T-helper 1 cell (primary cell): ENCODE measurements at regions not wholly inside any gene's neighbourhood (a gene's known extent, or its start where the extent isn't known, plus 50 kb on each side); places are given as distances from the start of the nearest gene placed in this dataset.
"Not testable (repeated sequence)": the region's sequence is repeated elsewhere in the genome, so short reads cannot be mapped to it uniquely, and the experiment has no call there.

Source experiments
- DNase-seq, 5 donors: peaks; one replicate each; pipeline ENCODE4 v3.0.0-alpha.2; 2012 to 2020

DNA sequence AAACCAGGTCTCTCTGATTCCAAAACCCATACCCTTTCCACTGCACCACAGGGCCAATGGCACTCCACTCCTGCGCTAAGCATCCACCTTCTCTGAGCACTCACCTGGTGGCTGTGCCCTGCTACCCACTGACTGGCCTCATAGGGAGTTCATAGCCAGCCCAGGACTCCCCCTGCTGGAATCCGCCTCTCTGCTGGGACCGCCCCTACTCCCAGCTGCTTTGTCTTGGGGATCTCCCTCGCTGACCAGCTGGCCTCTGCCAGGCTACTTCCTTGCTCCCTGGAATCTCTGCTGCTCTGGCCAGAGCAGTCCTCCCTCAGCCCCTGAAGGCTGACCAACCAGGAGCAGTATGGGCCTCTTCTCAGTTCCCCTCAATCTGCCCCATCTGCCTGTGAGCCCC is 129.7 kb downstream of the FAXC start:
- no peak for DNase-seq

DNA sequence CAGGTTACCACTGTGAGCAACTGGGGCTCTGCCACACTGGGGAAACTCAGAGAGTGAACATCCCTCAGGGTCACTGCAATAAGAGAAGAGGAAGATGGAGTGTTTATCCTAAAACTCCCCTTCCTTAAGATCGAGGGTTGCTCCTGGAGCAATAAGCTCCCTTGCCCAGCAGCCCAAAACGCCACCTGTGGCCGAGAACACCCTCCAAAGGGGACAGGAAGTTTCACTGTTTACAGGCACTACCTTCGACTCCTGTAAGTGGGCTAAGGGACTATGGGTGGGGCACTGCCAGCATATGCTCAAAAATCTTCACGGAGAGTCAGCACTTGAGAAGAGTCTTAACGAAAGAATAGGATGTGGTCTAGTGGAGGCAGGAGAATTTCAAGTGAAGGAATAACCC is 132.5 kb downstream of the FAXC start:
- DNase-seq, result no peak

- no peak for DNase-seq
Observed at GRCh38 chr6:99195986-99196655, 153.4 kb downstream of the FAXC start.

DNA sequence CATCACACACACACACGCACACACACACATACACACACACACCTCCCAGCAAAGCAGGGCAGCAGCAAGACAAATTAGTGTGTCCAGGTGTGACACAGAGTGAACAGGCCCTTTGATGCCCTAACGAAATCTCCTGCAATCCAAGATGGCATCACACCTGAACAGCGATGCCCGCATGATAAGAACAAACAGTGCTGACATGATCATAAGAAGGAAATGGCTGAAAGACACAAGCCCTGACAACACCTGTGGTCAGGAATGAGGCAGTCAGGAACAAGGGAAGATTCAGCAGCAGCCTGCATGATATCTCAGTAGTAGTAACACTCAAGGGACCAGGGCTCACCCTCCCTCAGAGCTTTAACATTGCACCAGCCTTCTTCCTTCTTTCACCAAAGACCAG is 156.9 kb downstream of the FAXC start:
- no peak for DNase-seq

DNA sequence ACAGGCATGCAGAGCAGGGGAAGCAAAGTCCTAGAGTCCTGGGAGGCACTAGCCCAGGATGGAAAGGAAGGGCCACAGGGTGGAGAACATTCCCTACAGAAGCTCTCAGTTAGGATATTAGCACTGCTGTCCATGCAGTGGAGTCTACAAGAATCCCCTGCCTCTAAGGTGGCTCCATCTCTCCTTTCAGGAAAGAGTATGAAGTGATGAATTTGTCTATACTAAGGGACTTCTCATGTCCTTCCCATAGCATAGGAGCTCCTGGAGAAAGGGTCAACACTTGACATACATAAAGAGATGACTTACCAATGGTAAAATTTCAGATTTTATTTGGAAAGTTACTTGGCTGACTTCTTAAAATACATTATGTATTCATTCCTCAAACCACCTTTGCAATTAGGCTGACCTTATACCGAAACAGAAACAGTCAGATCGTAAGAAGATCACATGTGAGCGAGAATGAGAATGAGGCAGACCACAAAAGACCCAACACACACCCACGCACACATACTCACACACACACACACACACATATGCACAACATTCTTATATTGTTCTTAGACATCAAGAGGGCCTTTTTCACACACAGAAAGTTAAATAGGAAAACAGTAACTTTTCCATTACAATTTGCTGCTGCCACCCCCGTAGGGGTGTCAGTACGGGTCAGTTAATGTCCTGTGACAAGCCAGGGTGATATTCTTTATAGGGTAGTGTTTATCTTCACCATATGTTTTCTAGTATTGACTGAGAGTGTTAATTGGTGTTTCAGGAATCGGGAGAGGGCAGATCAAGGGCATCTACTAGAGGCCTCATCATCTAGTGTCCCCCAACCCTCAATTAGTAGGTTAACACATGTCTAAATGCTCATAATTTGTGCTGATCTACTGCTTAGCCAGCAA is 159.4 kb downstream of the FAXC start:
- DNase-seq, result peak in 1 of 5 donors; percentile 33

- no peak for DNase-seq
Observed at GRCh38 chr6:99187429-99187828, 162.0 kb downstream of the FAXC start.

- DNase-seq, result no peak
Observed at GRCh38 chr6:99186417-99186816, 163.1 kb downstream of the FAXC start.

DNA sequence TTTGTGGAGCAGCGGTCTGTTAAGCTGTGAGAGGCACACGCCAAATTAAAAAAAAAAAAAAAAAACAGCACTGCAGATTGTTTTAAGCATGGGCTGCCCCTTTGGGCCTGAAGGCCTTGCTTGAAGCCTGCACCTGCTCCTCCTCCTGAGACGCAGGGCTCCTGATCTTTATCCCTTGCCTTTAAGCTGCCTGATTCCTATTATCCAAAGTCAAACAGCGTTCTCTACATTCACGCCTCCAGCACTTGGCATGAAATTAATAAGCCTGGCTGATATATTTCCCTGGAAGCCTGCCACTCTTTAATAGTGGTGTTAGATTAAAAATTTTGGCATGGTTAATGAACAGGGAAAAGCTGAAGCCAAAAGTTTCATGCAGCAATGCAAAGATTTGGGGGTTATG is 163.9 kb downstream of the FAXC start:
- DNase-seq, result no peak

DNA sequence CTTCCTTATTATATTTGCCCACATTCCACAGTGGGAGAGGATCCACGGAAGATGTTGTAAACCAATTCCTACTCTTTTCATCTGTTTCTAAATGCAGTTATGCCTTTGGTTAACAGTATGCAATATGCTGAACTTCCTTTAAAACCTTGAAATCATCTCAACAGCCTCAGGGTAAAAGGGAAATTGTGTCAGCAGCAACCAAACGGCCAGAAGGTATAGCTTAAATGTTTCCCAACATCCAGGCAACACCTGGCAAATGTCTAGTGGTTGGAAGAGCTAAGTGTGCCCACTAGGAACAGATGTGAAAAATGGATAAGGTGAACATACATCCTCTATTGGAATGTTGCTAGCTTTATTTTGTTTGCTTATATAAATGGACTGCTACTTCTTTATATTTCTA is 164.8 kb downstream of the FAXC start:
- DNase-seq, result no peak

- DNase-seq, result no peak
Observed at GRCh38 chr6:99183066-99183465, 166.4 kb downstream of the FAXC start.

- no peak for DNase-seq
Observed at GRCh38 chr6:99181174-99181573, 168.3 kb downstream of the FAXC start.

- no peak for DNase-seq
Observed at GRCh38 chr6:99178168-99178567, 171.3 kb downstream of the FAXC start.

GRCh38 chr6:99177736-99178135 is 171.7 kb downstream of the FAXC start:
- DNase-seq, result no peak

DNA sequence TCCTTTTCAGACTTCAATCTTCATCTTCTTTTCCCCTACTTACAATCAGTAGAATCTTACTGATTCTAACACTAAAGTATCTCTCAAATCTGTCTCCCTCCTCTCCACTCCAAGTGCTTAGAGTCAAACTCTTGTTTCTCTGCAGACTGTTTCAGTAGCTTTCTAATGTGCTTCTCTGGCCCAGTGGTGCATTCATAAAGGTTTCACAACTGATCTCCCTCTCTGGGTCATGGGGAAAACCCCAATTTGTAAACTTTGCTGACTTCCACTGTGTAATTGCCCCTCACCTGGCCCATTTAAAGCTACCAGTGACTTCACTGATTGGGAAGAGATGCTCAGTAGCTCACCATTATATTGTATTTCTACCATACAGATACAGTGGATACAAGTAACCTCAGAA is 183.6 kb downstream of the FAXC start:
- DNase-seq, result no peak

DNA sequence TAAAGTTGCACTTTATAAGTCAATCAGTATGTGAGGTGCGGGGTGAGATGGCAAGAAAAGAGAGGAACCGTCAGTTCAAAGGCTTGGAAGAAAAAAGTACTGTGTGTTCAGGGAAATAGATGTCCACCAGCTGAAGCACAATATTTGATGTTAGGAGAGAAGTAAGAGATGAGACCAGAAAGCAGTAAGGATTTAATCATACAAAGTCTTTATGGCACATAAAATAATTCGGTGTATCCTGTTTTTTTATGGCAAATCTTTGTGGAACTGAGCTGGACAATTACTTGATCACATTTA is 197.2 kb downstream of the FAXC start:
- no peak for DNase-seq

- peak in 2 of 5 donors; percentile 2 to 12 for DNase-seq
Observed at GRCh38 chr6:99151634-99152346, 197.7 kb downstream of the FAXC start.

- DNase-seq, result no peak
Observed at GRCh38 chr6:99148761-99149160, 200.7 kb downstream of the FAXC start.

GRCh38 chr6:99148111-99148510 is 200.4 kb upstream of the FBXL4 start:
- DNase-seq, result no peak

DNA sequence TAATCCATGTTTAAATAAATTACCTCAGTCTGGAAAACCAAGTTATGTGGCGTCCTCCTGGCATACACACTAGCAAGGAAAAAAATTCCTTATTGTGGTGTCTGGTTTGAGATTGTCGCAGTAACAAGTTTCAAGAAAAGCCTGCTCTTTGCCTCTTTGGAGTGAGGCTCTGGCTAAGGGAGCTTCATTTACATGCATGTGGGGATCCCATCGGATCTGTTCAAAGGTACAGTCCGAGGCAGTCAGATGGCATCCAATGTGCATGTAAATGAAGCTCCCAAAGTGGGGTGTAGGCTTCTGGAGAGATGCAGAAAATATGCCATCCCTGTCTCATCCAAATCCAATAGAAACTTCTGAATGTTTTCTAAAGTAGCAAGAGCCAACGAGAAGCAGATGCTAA is 199.5 kb upstream of the FBXL4 start:
- no peak for DNase-seq

- no peak for DNase-seq
Observed at GRCh38 chr6:99146711-99147110, 199.0 kb upstream of the FBXL4 start.

GRCh38 chr6:99145738-99146137 is 198.0 kb upstream of the FBXL4 start:
- DNase-seq, result no peak

GRCh38 chr6:99143108-99143861 is 195.5 kb upstream of the FBXL4 start:
- no peak for DNase-seq

GRCh38 chr6:99141906-99142305 is 194.2 kb upstream of the FBXL4 start:
- DNase-seq, result not testable (repeated sequence)
